Fibroblast of mammary gland (primary cell): ENCODE measurements at regions not wholly inside any gene's neighbourhood (a gene's known extent, or its start where the extent isn't known, plus 50 kb on each side); places are given as distances from the start of the nearest gene placed in this dataset.
A peak's percentile ranks its signal among the peaks of the same experiment; 100 is the strongest.

Experiments used
- DNase-seq: peaks from one replicate; pipeline ENCODE4 v3.0.0-alpha.2; 2010; ENCODE audit warnings: low read depth
- H3K4me3 ChIP-seq: 2 replicates; pipeline ENCODE4 v1.5.1; 2011; ENCODE audit warnings: low read depth, mild to moderate bottlenecking, low read length, moderate library complexity; ENCODE audit not compliant: control insufficient read depth
- TF ChIP-seq, protein P1 (sequence below): conservative IDR thresholded peaks from 2 replicates; pipeline ENCODE4 v1.5.1; 2011; ENCODE audit warnings: low read depth, low read length, inconsistent platforms; ENCODE audit not compliant: control insufficient read depth, insufficient read depth

DNA sequence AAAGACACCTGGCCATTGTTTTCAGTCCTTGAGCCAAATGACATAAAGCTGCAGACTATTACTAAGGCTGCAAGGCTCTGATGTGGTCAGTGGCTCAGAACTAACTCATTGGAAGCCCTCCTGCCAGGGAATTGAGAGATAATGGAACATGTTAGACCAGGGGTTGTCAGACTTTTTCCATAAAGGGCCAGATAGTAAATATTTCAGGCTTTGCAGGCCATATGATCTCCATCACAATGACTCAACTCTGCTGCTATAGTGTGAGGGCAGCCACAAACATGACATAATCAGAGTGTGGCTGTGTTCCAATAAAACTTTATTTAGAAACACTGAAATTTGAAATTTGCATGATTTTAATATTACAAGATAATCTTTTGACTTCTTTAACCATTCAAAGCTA, 140.3 kb downstream of the TMEM30B start:
- no peak overlapping the region for H3K4me3 ChIP-seq
- TF ChIP-seq, protein P1, sequence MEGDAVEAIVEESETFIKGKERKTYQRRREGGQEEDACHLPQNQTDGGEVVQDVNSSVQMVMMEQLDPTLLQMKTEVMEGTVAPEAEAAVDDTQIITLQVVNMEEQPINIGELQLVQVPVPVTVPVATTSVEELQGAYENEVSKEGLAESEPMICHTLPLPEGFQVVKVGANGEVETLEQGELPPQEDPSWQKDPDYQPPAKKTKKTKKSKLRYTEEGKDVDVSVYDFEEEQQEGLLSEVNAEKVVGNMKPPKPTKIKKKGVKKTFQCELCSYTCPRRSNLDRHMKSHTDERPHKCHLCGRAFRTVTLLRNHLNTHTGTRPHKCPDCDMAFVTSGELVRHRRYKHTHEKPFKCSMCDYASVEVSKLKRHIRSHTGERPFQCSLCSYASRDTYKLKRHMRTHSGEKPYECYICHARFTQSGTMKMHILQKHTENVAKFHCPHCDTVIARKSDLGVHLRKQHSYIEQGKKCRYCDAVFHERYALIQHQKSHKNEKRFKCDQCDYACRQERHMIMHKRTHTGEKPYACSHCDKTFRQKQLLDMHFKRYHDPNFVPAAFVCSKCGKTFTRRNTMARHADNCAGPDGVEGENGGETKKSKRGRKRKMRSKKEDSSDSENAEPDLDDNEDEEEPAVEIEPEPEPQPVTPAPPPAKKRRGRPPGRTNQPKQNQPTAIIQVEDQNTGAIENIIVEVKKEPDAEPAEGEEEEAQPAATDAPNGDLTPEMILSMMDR = no peak
- peak; percentile 96 for DNase-seq

DNA sequence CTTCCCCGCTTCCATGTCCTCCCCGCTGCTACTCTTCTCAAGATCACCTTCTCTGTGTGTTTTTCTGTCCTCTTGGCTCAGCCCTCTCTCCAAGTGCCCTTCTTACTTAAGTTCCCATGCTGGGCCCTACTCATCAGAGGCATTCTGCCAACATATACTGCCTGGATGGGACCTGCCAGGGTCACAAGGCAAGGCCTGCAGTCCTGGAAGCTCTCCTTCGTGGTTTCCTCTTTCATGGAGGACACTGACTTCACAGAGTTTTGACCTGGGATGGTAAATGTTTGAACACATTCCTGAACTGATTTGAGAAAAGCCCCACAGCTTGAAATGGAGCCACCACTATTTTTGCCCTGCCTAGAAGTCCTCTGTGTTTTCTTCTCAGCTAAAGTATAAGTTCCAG, 140.9 kb downstream of the TMEM30B start:
- TF ChIP-seq, protein P1 = no peak
- peak; percentile 35 for DNase-seq
- no peak overlapping the region for H3K4me3 ChIP-seq

DNA sequence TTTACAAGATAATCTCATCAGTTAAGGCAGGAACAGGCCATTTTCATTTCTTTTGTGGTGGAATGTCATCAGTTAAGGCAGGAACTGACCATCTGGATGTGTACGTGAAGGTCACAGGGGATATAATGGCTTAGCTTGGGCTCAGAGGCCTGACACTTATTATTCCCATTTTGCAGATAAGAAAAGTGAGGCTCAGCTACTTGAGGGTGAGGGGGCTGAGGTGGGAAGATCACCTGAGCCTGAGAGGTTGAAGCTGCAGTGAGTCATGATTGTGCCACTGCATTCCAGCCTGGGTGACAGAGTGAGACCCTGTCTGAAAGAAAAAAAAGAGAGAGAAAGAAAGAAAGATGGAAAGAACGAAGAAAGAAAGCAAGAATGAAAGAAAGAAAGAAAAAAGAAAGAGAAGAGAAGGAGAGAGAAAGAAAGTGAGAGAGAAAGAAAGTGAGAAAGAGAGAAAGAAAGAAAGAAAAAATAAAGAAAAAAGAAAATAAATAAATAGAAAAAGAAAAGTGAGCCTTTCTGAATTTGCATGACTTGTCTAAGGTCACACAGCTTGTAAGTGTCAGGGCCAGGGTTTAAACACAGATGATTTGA, 142.0 kb downstream of the TMEM30B start:
- TF ChIP-seq, protein P1 = no peak
- no peak for DNase-seq
- H3K4me3 ChIP-seq = no peak overlapping the region

DNA sequence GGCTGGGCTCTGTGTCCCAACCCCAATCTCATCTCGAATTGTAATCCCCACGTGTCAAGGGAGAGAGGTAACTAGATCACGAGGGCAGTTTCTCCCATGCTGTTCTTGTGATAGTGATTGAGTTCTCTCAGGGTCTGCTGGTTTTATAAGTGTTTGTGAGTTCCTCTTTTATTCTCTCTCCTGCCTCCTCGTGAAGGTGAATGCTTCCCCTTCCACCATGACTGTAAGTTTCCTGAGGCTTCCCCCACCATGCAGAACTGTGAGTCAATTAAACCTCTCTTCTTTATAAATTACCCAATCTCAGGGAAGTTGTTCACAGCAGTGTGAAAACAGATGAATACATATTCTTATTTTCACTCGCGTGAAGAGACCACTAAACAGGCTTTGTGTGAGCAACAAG, 148.2 kb downstream of the TMEM30B start:
- H3K4me3 ChIP-seq = no peak overlapping the region
- TF ChIP-seq, protein P1 = no peak
- DNase-seq = no peak

DNA sequence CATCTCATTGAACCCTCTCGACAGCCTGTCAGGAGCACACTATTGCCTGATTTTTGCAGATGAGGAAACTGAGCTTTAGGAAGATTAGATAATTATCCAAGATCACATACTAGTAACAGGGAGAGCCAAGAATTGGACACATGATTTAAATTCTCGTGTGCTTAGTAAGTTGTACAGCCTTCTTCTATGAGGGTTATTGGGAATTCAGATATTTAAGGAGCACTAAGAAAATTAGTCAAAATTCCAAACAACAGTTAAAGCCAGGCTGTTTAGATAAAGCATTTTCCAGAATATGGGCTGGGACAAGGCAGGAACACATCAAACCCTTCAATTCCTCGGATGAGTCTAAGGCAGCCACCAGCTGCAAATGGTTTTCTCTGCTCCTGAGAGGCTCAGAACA, 148.8 kb downstream of the TMEM30B start:
- H3K4me3 ChIP-seq = no peak overlapping the region
- TF ChIP-seq, protein P1 = no peak

DNA sequence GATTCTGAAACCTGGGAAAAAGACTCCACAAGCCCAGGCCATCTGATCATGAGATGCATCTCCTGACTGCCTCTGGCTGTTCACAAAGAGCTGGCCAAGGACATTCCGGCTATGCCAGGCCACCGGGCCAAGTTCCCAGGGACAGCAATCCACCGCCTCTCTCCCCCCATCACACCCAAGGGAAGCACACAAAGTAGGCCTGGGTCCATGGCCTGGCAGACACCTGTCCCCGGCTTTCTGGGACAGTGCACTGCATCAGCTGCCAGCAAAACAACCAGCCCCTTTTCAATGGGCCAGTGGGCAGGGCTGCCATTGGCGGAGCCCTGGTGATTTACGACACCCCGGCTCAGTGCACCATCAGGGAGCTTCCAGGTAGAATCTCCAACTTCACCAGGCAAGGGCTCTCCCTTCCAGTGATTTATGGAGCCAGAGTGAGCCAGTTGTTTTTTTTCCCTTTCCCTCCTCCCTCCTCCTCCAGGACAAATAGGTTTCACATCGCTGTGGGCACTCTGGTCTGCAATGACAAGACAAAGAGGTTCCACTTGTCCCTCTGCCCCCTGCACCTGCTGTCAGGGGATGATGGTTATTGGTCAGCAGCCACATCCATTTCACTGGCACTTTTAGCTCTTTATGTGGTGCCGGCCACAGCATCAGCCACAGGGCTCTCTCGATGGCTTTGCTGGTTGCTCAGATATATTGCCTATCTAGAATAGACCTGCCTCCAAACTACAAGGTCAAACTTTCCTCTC, 149.6 kb downstream of the SLC38A6 start:
- no peak overlapping the region for H3K4me3 ChIP-seq
- DNase-seq = no peak
- TF ChIP-seq, protein P1 = no peak

More for the DNA sequence above, 148.8 kb downstream of the TMEM30B start:
- no peak for DNase-seq

DNA sequence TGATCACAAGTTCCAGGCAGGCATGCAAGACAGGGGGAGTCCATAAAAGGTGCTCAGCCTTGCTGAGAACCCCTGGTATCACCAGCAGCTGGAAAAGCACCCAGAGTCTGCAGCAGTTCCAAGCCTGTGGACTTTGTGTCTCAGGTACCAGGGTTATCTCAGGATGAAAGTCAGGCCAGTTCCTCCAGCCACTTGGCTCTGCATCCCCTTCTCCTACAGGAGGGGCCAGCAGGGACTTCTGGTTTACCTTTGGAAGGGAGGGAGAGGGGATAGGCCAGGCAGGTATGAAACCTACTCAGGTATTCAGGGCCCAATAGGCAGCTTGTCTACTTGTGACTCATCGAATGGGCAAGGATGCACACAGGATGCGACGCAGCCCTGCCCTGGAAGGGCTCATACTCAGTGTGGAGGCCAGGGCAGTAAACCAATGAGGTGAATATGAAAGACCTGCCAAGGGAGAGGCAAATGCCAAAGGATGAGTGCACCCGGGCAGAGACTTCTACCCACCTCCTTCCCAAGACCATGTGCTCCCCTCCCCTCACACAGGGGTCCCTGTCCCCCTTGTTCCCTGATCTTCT, 148.2 kb downstream of the SLC38A6 start:
- H3K4me3 ChIP-seq = no peak overlapping the region
- no peak for DNase-seq
- TF ChIP-seq, protein P1 = no peak
